Gastrocnemius medialis (tissue), 4 donors: ENCODE measurements at regions not wholly inside any gene's neighbourhood (a gene's known extent, or its start where the extent isn't known, plus 50 kb on each side); places are given as distances from the start of the nearest gene placed in this dataset.

Experiments
- POLR2A ChIP-seq, 2 donors: fragments of 450-650 bp; IDR thresholded peaks; one replicate each; pipeline ENCODE4 v1.6.1; 2017; ENCODE audit warnings: antibody characterized with exemption in 2 of 2, mild to moderate bottlenecking in 2 of 2, moderate library complexity in 2 of 2
- TF ChIP-seq, protein P1 (sequence below), 5 experiments: fragments of 450-650 bp in 3 of 5; fragments of 200-600 bp in 2 of 5; sonication (generic) in 2 of 5; IDR thresholded peaks in 4 of 5; conservative IDR thresholded peaks in 1 of 5; 1 replicate in 4 of 5; 2 replicates in 1 of 5; pipeline ENCODE4 v1.5.1; 2016 to 2019; ENCODE audit warnings: antibody characterized with exemption in 5 of 5, mild to moderate bottlenecking in 3 of 5, moderate library complexity in 3 of 5

- no peak for TF ChIP-seq POLR2A (IDR thresholded peaks at IDR 0.05)
- TF ChIP-seq, protein P1, sequence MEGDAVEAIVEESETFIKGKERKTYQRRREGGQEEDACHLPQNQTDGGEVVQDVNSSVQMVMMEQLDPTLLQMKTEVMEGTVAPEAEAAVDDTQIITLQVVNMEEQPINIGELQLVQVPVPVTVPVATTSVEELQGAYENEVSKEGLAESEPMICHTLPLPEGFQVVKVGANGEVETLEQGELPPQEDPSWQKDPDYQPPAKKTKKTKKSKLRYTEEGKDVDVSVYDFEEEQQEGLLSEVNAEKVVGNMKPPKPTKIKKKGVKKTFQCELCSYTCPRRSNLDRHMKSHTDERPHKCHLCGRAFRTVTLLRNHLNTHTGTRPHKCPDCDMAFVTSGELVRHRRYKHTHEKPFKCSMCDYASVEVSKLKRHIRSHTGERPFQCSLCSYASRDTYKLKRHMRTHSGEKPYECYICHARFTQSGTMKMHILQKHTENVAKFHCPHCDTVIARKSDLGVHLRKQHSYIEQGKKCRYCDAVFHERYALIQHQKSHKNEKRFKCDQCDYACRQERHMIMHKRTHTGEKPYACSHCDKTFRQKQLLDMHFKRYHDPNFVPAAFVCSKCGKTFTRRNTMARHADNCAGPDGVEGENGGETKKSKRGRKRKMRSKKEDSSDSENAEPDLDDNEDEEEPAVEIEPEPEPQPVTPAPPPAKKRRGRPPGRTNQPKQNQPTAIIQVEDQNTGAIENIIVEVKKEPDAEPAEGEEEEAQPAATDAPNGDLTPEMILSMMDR (IDR thresholded peaks at IDR 0.05 in 4 of 5, conservative IDR thresholded peaks at IDR 0.05 in 1 of 5) = no peak
Measured at GRCh38 chr6:27007020-27007419, 240.5 kb upstream of the PRSS16 start.
